Peyer's patch (tissue), 4 donors: ENCODE measurements at regions not wholly inside any gene's neighbourhood (a gene's known extent, or its start where the extent isn't known, plus 50 kb on each side); places are given as distances from the start of the nearest gene placed in this dataset.

Source experiments
- CTCF ChIP-seq, 6 experiments: fragments of 450-650 bp in 4 of 6; fragments of 200-600 bp in 2 of 6; sonication (generic) in 1 of 6; IDR thresholded peaks; one replicate each; pipeline ENCODE4 v1.5.1; 2017 to 2019; ENCODE audit warnings: antibody characterized with exemption in 6 of 6, mild to moderate bottlenecking in 3 of 6, moderate library complexity in 1 of 6
- POLR2A ChIP-seq, 2 donors: fragments of 450-650 bp; IDR thresholded peaks; one replicate each; pipeline ENCODE4 v1.5.1; 2017; ENCODE audit warnings: antibody characterized with exemption in 2 of 2, mild to moderate bottlenecking in 2 of 2, moderate library complexity in 2 of 2

DNA sequence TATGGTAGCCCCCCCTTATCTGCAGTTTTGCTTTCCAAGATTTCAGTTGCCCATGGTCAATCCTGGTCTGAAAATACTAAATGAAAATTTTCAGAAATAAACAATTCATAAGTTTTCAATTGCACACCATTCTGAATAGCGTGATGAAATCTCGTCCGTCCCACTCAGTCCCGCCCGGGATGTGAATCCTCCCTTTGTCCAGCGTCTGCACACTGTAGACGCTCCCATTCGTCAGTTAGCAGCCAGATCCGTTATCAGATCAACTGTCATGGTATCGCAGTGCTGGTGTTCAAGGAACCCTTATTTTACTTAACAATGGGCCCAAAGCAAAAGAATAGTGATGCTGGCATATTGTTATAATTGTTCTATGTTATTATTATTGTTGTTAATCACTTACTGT lies 98.6 kb downstream of the TMEM215 start:
- TF ChIP-seq CTCF (IDR thresholded peaks at IDR 0.05): no peak
- TF ChIP-seq POLR2A (IDR thresholded peaks at IDR 0.05): no peak
